GM12892 (cell line): ENCODE measurements at regions not wholly inside any gene's neighbourhood (a gene's known extent, or its start where the extent isn't known, plus 50 kb on each side); places are given as distances from the start of the nearest gene placed in this dataset.

Source experiments
- POLR2A ChIP-seq: IDR thresholded peaks from 2 replicates; pipeline ENCODE4 v1.6.1; 2011; ENCODE audit warnings: low read depth, low read length, control low read depth
- TAF1 ChIP-seq: IDR thresholded peaks from 2 replicates; pipeline ENCODE4 v1.6.1; 2011; ENCODE audit warnings: low read depth, mild to moderate bottlenecking, control low read depth, low read length, borderline replicate concordance

DNA sequence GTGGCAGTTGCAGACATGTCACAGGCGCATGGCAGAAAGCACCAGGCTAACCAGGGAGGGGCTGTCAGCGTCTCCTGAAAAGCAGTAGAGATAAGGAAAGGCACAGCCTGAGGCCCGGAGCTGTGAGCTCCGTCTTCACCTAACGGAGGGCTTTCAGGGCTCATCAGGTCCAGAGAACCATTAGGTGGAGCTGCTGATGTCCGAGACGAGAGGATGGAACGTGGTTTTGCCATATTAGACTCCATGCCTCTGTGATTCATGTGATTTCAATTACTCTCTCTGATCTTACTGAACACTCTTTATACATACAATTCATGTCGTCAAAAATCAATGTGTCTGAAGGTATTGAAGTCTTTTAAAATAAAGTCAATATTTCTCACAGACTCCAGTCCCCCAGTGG is 120.3 kb upstream of the RAB6C start:
- TF ChIP-seq POLR2A (no peak), TAF1 (no peak)
